DND-41 (cell line): ENCODE measurements at regions not wholly inside any gene's neighbourhood (a gene's known extent, or its start where the extent isn't known, plus 50 kb on each side); places are given as distances from the start of the nearest gene placed in this dataset.

Experiments used
- ATAC-seq: fragments of 200-7000 bp; cut with Tn5 transposase; 3 replicates; pipeline ENCODE4 v1.9.1; 2021; ENCODE audit warnings: low read depth; ENCODE audit not compliant: insufficient read depth
- DNase-seq: peaks from one replicate; pipeline ENCODE4 v3.0.0-alpha.2; 2020
- H2AFZ ChIP-seq: 2 replicates; pipeline ENCODE4 v1.6.0; 2012; ENCODE audit warnings: low read depth, low read length
- H3K27ac ChIP-seq: 2 replicates; pipeline ENCODE4 v1.5.1; 2012; ENCODE audit warnings: low read length, inconsistent platforms
- H3K27me3 ChIP-seq: fragments of 200-600 bp; sonication (generic); 2 replicates; pipeline ENCODE4 v1.6.0; 2012; ENCODE audit warnings: low read length, mild to moderate bottlenecking, inconsistent platforms; ENCODE audit not compliant: insufficient read depth, poor library complexity
- H3K36me3 ChIP-seq: 2 replicates; pipeline ENCODE4 v1.5.1; 2012; ENCODE audit warnings: low read length, inconsistent platforms; ENCODE audit not compliant: insufficient read depth
- H3K4me1 ChIP-seq: 2 replicates; pipeline ENCODE4 v1.5.1; 2012; ENCODE audit warnings: mild to moderate bottlenecking, low read length; ENCODE audit not compliant: insufficient read depth
- H3K4me2 ChIP-seq: 2 replicates; pipeline ENCODE4 v1.6.0; 2012; ENCODE audit warnings: mild to moderate bottlenecking, moderate library complexity, low read length, inconsistent platforms; ENCODE audit not compliant: insufficient read depth
- H3K4me3 ChIP-seq, 2 experiments: fragments of 200-600 bp in 1 of 2; shearing (Covaris generic) in 1 of 2; 2 replicates each; pipeline ENCODE4 v1.5.1; 2012 to 2016; ENCODE audit warnings: inconsistent platforms in 2 of 2, low read length in 2 of 2, mild to moderate bottlenecking in 2 of 2, low read depth in 1 of 2, moderate library complexity in 1 of 2
- H3K79me2 ChIP-seq: 2 replicates; pipeline ENCODE4 v1.6.0; 2012; ENCODE audit warnings: low read length, inconsistent platforms; ENCODE audit not compliant: insufficient read depth
- H3K9ac ChIP-seq: 2 replicates; pipeline ENCODE4 v1.6.0; 2012; ENCODE audit warnings: low read depth, mild to moderate bottlenecking, inconsistent platforms, low read length, moderate library complexity
- H3K9me3 ChIP-seq: 2 replicates; pipeline ENCODE4 v1.5.1; 2012; ENCODE audit warnings: low read length, moderate library complexity, mild to moderate bottlenecking, inconsistent platforms; ENCODE audit not compliant: insufficient read depth, severe bottlenecking
- H4K20me1 ChIP-seq: 2 replicates; pipeline ENCODE4 v1.6.0; 2012; ENCODE audit warnings: low read length; ENCODE audit not compliant: insufficient read depth
- CTCF ChIP-seq: IDR thresholded peaks from 2 replicates; pipeline ENCODE4 v1.5.1; 2012; ENCODE audit warnings: borderline replicate concordance, low read length, moderate library complexity, mild to moderate bottlenecking; ENCODE audit not compliant: poor library complexity, severe bottlenecking; ENCODE audit errors: extremely low read depth
- EZH2 ChIP-seq: IDR thresholded peaks from 3 replicates; pipeline ENCODE4 v1.6.1; 2012; ENCODE audit warnings: borderline replicate concordance, low read depth, mild to moderate bottlenecking, moderate library complexity, low read length, inconsistent platforms; ENCODE audit not compliant: severe bottlenecking

DNA sequence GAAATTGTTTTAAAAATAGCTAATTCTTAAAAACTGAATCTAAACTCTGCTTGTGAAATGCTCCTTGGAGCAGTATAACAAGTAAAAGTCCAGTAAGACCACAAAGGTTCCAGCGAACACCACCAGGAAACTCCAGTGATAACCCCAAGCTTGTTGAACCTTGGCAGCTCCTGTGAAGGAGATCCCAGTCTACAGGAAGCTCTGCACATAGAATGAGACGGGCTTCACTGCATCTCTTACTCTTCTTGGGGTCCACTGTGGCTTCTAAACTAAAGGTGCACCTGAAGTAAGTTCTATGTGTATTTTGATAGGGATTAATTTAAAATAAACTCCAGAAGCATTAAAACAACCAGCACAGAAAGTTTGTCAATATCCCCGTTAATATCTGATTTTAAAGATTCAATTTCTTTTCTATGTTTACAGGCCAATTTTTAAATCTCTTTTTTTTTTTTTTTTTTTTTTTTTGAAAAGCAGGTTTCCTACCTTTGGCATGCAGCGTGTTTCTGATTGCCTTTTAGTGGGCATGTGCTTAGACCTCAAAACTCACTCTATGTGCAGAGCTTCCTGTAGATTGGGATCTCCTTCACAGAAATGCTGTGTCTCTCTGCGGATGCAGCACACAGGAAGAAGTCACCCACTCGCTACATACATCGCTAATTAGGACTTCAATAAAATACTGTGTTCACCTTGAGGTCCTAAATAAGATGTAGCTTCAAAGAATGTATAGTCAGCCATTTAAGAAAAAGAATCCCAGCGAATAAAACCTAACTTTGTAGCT lies 508.5 kb downstream of the KLF12 start:
- ATAC-seq, result peak; percentile 97
- Histone ChIP-seq H3K9ac (no peak overlapping the region), H3K36me3 (no peaks in the 10 kb centered on the region), H3K79me2 (no peaks in the 10 kb centered on the region), H3K27ac (no peak overlapping the region), H3K4me1 (peaks cover 39% of the 10 kb centered on the region), H4K20me1 (no peaks in the 10 kb centered on the region), H3K4me3 (no peak overlapping the region), H2AFZ (no peak overlapping the region), H3K9me3 (no peaks in the 10 kb centered on the region), H3K27me3 (no peaks in the 10 kb centered on the region), H3K4me2 (peak overlapping the region; percentile 49)
- DNase-seq, result peak; percentile 63
- TF ChIP-seq EZH2, result no peak
- no peak for TF ChIP-seq CTCF

DNA sequence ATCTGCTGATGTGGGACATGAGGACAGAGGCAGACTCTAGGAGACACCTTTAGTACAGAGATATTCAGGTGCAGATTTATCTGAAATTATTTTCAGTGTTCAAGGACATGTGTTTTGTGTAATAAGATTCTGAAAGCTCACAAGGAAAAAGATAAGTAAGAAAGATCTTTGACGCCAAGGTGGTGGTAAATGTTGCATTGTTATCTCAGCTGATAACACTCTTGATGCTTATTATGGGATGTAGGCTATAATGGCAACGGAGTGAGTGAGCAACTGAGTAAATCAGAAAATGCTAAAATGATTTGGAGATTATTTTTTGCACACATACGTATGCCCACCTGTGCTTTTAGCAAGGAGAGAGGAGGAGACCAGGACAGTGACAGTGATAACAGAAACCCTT lies 510.9 kb downstream of the KLF12 start:
- no peak for TF ChIP-seq CTCF
- TF ChIP-seq EZH2, result no peak

GRCh38 chr13:73622381-73622780 lies 511.8 kb downstream of the KLF12 start:
- Histone ChIP-seq H3K27me3 (no peaks in the 10 kb centered on the region), H3K4me2 (peak overlapping the region; percentile 44), H4K20me1 (no peaks in the 10 kb centered on the region), H3K27ac (peak overlapping the region; percentile 71), H3K9ac (no peak overlapping the region), H3K79me2 (no peaks in the 10 kb centered on the region), H3K36me3 (no peaks in the 10 kb centered on the region), H3K4me3 (no peak overlapping the region), H3K4me1 (peaks cover 39% of the 10 kb centered on the region), H2AFZ (peak overlapping the region; percentile 66), H3K9me3 (no peaks in the 10 kb centered on the region)
- ATAC-seq (peak; percentile 42; the same call in 1 of the 3 replicates), DNase-seq (peak; percentile 7)
- TF ChIP-seq EZH2 (no peak), CTCF (no peak)

More for the DNA sequence above, 510.9 kb downstream of the KLF12 start:
- Histone ChIP-seq H3K9ac (no peak overlapping the region), H3K9me3 (no peaks in the 10 kb centered on the region), H3K27ac (no peak overlapping the region), H3K4me2 (no peak overlapping the region), H4K20me1 (no peaks in the 10 kb centered on the region), H2AFZ (no peak overlapping the region), H3K79me2 (no peaks in the 10 kb centered on the region), H3K4me1 (peaks cover 39% of the 10 kb centered on the region), H3K36me3 (no peaks in the 10 kb centered on the region), H3K27me3 (no peaks in the 10 kb centered on the region), H3K4me3 (no peak overlapping the region)
- DNase-seq, result no peak
- no peak for ATAC-seq
